Neural cell (in vitro differentiated cells): ENCODE measurements at regions not wholly inside any gene's neighbourhood (a gene's known extent, or its start where the extent isn't known, plus 50 kb on each side); places are given as distances from the start of the nearest gene placed in this dataset.
"Not testable (repeated sequence)": the region's sequence is repeated elsewhere in the genome, so short reads cannot be mapped to it uniquely, and the experiment has no call there.

Experiments used
- H2AFZ ChIP-seq: fragments of 200-600, 300-800 bp; sonication (generic), shearing (Covaris generic); 2 replicates; pipeline ENCODE4 v1.6.0; 2014; ENCODE audit warnings: low read depth, mild to moderate bottlenecking, antibody characterized with exemption, low read length, moderate library complexity
- H3F3A ChIP-seq: fragments of 200-600 bp; shearing (Covaris generic); 2 replicates; pipeline ENCODE4 v1.6.1; 2016; ENCODE audit warnings: mild to moderate bottlenecking, moderate library complexity, mixed read lengths, antibody characterized with exemption, low read length; ENCODE audit not compliant: insufficient read depth, poor library complexity, severe bottlenecking
- H3K27ac ChIP-seq: fragments of 200-600, 300-800 bp; sonication (generic), shearing (Covaris generic); 2 replicates; pipeline ENCODE4 v1.5.1; 2014; ENCODE audit warnings: mild to moderate bottlenecking, low read length, moderate library complexity
- H3K27me3 ChIP-seq: fragments of 300-800, 200-600 bp; sonication (generic), shearing (Covaris generic); 2 replicates; pipeline ENCODE4 v1.6.0; 2014; ENCODE audit warnings: mild to moderate bottlenecking, low read depth, low read length, moderate library complexity; ENCODE audit not compliant: insufficient read depth
- H3K36me3 ChIP-seq: fragments of 300-800, 200-600 bp; sonication (generic), shearing (Covaris generic); 2 replicates; pipeline ENCODE4 v1.5.1; 2014; ENCODE audit warnings: mild to moderate bottlenecking, antibody characterized with exemption, low read length, moderate library complexity; ENCODE audit not compliant: insufficient read depth
- H3K4me2 ChIP-seq: fragments of 300-800, 200-600 bp; sonication (generic), shearing (Covaris generic); 2 replicates; pipeline ENCODE4 v1.6.0; 2014; ENCODE audit warnings: mild to moderate bottlenecking, low read length
- H3K4me3 ChIP-seq: fragments of 300-800, 200-600 bp; sonication (generic), shearing (Covaris generic); 2 replicates; pipeline ENCODE4 v1.5.1; 2014; ENCODE audit warnings: mild to moderate bottlenecking, low read length, moderate library complexity
- H3K79me2 ChIP-seq: fragments of 200-600 bp; shearing (Covaris generic); replicated peaks from 2 replicates; pipeline ENCODE4 v1.6.0; 2014; ENCODE audit warnings: mild to moderate bottlenecking, low read length, moderate library complexity; ENCODE audit not compliant: insufficient read depth
- H3K9ac ChIP-seq: fragments of 300-800, 200-600 bp; sonication (generic), shearing (Covaris generic); 2 replicates; pipeline ENCODE4 v1.6.1; 2016; ENCODE audit warnings: mild to moderate bottlenecking, low read length, mixed read lengths
- H3K9me2 ChIP-seq: fragments of 200-600 bp; shearing (Covaris generic); 2 replicates; pipeline ENCODE4 v1.6.1; 2016; ENCODE audit warnings: mild to moderate bottlenecking, low read length, mixed read lengths; ENCODE audit not compliant: insufficient read depth
- H3K9me3 ChIP-seq: fragments of 200-600, 300-800 bp; sonication (generic), shearing (Covaris generic); 2 replicates; pipeline ENCODE4 v1.6.1; 2016; ENCODE audit warnings: mild to moderate bottlenecking, mixed run types, low read length, moderate library complexity, mixed read lengths
- H4K20me1 ChIP-seq: fragments of 200-600 bp; shearing (Covaris generic); 2 replicates; pipeline ENCODE4 v1.6.1; 2016; ENCODE audit warnings: mild to moderate bottlenecking, mixed run types; ENCODE audit not compliant: insufficient read depth
- EP300 ChIP-seq: fragments of 450-650 bp; conservative IDR thresholded peaks from 2 replicates; pipeline ENCODE4 v1.6.1; 2014; ENCODE audit warnings: antibody characterized with exemption, mild to moderate bottlenecking, moderate library complexity; ENCODE audit not compliant: poor library complexity, severe bottlenecking
- EZH2 ChIP-seq: fragments of 200-600, 300-800 bp; shearing (Covaris generic), sonication (generic); IDR thresholded peaks from 2 replicates; pipeline ENCODE4 v1.6.1; 2014; ENCODE audit warnings: antibody characterized with exemption, low read length, borderline replicate concordance, mild to moderate bottlenecking; ENCODE audit not compliant: insufficient read depth, poor library complexity, severe bottlenecking
- MXI1 ChIP-seq: fragments of 450-650 bp; conservative IDR thresholded peaks from 2 replicates; pipeline ENCODE4 v1.6.1; 2014; ENCODE audit warnings: antibody characterized with exemption, mild to moderate bottlenecking; ENCODE audit not compliant: poor library complexity, severe bottlenecking
- POLR2AphosphoS5 ChIP-seq: IDR thresholded peaks from 2 replicates; pipeline ENCODE4 v1.6.1; 2012
- RAD21 ChIP-seq: fragments of 450-650 bp; conservative IDR thresholded peaks from 2 replicates; pipeline ENCODE4 v1.6.1; 2014; ENCODE audit warnings: antibody characterized with exemption, mild to moderate bottlenecking, moderate library complexity
- SMC3 ChIP-seq: fragments of 450-650 bp; conservative IDR thresholded peaks from 2 replicates; pipeline ENCODE4 v1.6.1; 2014; ENCODE audit warnings: antibody characterized with exemption, mild to moderate bottlenecking, moderate library complexity; ENCODE audit not compliant: poor library complexity
- TAF1 ChIP-seq: IDR thresholded peaks from 2 replicates; pipeline ENCODE4 v1.6.1; 2012; ENCODE audit warnings: low read depth
- TF ChIP-seq, protein P1 (sequence below): IDR thresholded peaks from 2 replicates; pipeline ENCODE4 v1.6.1; 2012; ENCODE audit warnings: borderline replicate concordance
- TF ChIP-seq, protein P2 (sequence below): fragments of 450-650 bp; IDR thresholded peaks from 2 replicates; pipeline ENCODE4 v1.5.1; 2014; ENCODE audit warnings: antibody characterized with exemption, mild to moderate bottlenecking, moderate library complexity; ENCODE audit not compliant: poor library complexity, severe bottlenecking

DNA sequence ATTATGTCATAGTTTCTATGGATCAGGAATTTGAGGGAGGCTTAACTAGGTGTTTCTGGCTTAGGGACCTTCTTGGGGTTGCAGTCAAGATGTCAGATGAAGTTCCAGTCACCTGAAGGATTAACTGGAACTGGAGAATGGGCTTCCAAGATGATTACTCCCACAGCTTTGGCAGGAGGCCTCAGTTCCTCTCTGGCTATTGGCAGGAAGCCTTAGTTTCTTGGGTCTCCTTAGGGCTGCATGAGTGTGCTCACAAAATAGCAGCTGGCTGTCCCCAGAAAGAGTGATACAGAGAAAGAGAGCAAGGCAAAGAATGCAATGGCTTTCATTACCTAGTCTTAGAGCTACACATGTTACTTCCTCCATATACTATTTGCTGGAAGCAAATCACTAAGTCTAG lies 138.1 kb upstream of the TLE4 start:
- H3K9me2 ChIP-seq = no peaks in the 10 kb centered on the region
- no peaks in the 10 kb centered on the region for H3K79me2 ChIP-seq
- no peaks in the 10 kb centered on the region for H3K36me3 ChIP-seq
- H3F3A ChIP-seq = no peaks in the 10 kb centered on the region
- H3K9ac ChIP-seq = no peak overlapping the region
- TF ChIP-seq, protein P1, sequence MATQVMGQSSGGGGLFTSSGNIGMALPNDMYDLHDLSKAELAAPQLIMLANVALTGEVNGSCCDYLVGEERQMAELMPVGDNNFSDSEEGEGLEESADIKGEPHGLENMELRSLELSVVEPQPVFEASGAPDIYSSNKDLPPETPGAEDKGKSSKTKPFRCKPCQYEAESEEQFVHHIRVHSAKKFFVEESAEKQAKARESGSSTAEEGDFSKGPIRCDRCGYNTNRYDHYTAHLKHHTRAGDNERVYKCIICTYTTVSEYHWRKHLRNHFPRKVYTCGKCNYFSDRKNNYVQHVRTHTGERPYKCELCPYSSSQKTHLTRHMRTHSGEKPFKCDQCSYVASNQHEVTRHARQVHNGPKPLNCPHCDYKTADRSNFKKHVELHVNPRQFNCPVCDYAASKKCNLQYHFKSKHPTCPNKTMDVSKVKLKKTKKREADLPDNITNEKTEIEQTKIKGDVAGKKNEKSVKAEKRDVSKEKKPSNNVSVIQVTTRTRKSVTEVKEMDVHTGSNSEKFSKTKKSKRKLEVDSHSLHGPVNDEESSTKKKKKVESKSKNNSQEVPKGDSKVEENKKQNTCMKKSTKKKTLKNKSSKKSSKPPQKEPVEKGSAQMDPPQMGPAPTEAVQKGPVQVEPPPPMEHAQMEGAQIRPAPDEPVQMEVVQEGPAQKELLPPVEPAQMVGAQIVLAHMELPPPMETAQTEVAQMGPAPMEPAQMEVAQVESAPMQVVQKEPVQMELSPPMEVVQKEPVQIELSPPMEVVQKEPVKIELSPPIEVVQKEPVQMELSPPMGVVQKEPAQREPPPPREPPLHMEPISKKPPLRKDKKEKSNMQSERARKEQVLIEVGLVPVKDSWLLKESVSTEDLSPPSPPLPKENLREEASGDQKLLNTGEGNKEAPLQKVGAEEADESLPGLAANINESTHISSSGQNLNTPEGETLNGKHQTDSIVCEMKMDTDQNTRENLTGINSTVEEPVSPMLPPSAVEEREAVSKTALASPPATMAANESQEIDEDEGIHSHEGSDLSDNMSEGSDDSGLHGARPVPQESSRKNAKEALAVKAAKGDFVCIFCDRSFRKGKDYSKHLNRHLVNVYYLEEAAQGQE = no peak
- TF ChIP-seq POLR2AphosphoS5 (no peak), MXI1 (no peak), EZH2 (no peak), RAD21 (no peak), TAF1 (no peak), SMC3 (no peak), EP300 (no peak)
- TF ChIP-seq, protein P2, sequence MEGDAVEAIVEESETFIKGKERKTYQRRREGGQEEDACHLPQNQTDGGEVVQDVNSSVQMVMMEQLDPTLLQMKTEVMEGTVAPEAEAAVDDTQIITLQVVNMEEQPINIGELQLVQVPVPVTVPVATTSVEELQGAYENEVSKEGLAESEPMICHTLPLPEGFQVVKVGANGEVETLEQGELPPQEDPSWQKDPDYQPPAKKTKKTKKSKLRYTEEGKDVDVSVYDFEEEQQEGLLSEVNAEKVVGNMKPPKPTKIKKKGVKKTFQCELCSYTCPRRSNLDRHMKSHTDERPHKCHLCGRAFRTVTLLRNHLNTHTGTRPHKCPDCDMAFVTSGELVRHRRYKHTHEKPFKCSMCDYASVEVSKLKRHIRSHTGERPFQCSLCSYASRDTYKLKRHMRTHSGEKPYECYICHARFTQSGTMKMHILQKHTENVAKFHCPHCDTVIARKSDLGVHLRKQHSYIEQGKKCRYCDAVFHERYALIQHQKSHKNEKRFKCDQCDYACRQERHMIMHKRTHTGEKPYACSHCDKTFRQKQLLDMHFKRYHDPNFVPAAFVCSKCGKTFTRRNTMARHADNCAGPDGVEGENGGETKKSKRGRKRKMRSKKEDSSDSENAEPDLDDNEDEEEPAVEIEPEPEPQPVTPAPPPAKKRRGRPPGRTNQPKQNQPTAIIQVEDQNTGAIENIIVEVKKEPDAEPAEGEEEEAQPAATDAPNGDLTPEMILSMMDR = no peak
- H3K9me3 ChIP-seq = no peaks in the 10 kb centered on the region
- H3K27ac ChIP-seq = no peak overlapping the region
- H3K27me3 ChIP-seq = no peaks in the 10 kb centered on the region
- no peaks in the 10 kb centered on the region for H4K20me1 ChIP-seq
- no peak overlapping the region for H3K4me3 ChIP-seq
- no peak overlapping the region for H3K4me2 ChIP-seq
- H2AFZ ChIP-seq = no peak overlapping the region

DNA sequence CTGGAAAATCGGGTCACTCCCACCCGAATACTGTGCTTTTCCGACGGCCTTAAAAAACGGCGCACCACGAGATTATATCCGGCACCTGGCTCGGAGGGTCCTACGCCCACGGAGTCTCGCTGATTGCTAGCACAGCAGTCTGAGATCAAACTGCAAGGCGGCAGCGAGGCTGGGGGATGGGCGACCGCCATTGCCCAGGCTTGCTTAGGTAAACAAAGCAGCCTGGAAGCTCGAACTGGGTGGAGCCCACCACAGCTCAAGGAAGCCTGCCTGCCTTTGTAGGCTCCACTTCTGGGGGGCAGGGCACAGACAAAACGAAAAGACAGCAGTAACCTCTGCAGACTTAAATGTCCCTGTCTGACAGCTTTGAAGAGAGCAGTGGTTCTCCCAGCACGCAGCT lies 132.5 kb upstream of the TLE4 start:
- H2AFZ ChIP-seq, H3K27me3 ChIP-seq, H3K27ac ChIP-seq, H3K36me3 ChIP-seq, H4K20me1 ChIP-seq, H3K4me3 ChIP-seq, H3K79me2 ChIP-seq, H3K9ac ChIP-seq, H3F3A ChIP-seq, H3K9me3 ChIP-seq, H3K9me2 ChIP-seq, H3K4me2 ChIP-seq: not testable (repeated sequence)
